ENCODE measurements at regions not wholly inside any gene's neighbourhood (a gene's known extent, or its start where the extent isn't known, plus 50 kb on each side); places are given as distances from the start of the nearest gene placed in this dataset.

- no peak for TF ChIP-seq GATA2 (IDR thresholded peaks at IDR 0.05; ENCODE audit: low read depth, low read length)
- TF ChIP-seq GATA3 (IDR thresholded peaks at IDR 0.05; ENCODE audit: low read depth, low read length), result no peak
Measured at GRCh38 chr13:88189728-88190127, 518.6 kb downstream of the SLITRK5 start.

Data from SH-SY5Y (cell line).